PC-9 (cell line): ENCODE measurements at regions not wholly inside any gene's neighbourhood (a gene's known extent, or its start where the extent isn't known, plus 50 kb on each side); places are given as distances from the start of the nearest gene placed in this dataset.

Experiments
- CTCF ChIP-seq: fragments of 200-600 bp; sonication (generic); conservative IDR thresholded peaks from 2 replicates; pipeline ENCODE4 v1.6.1; 2017; ENCODE audit warnings: mixed run types, antibody characterized with exemption, mild to moderate bottlenecking, moderate library complexity
- EZH2 ChIP-seq: fragments of 200-600 bp; sonication (generic); IDR thresholded peaks from 2 replicates; pipeline ENCODE4 v1.8.0; 2017; ENCODE audit warnings: antibody characterized with exemption, low read depth

- TF ChIP-seq CTCF = no peak
- TF ChIP-seq EZH2 = no peak
Observed at GRCh38 chr2:236351966-236352525, 87.8 kb upstream of the ASB18 start.
